Activated naive CD4-positive, alpha-beta T cell treated with anti-CD3 and anti-CD28 coated beads, Interleukin-2, amount 10 ng/mL, durations not matched to agents 7 days and 5 days (primary cell): ENCODE measurements at regions not wholly inside any gene's neighbourhood (a gene's known extent, or its start where the extent isn't known, plus 50 kb on each side); places are given as distances from the start of the nearest gene placed in this dataset.

Source experiments
- CTCF ChIA-PET: fragments of 350-600 bp; sonication (Branson Sonifier 250); formaldehyde crosslinking; loops from one replicate; lab custom pipeline; 2021; ENCODE audit warnings: antibody characterized with exemption; lab: Charles Lee
- DNase-seq: peaks from one replicate; pipeline ENCODE4 v3.0.0-alpha.2; 2020
- H3K27ac Mint-ChIP-seq: one replicate; pipeline ENCODE4 v1.8.0; 2021; ENCODE audit warnings: mild to moderate bottlenecking, moderate library complexity, mixed read lengths
- H3K27me3 Mint-ChIP-seq: one replicate; pipeline ENCODE4 v1.8.0; 2021; ENCODE audit warnings: mild to moderate bottlenecking, mixed read lengths
- H3K36me3 Mint-ChIP-seq: one replicate; pipeline ENCODE4 v1.8.0; 2021; ENCODE audit warnings: mixed read lengths
- H3K4me1 Mint-ChIP-seq: one replicate; pipeline ENCODE4 v1.8.0; 2021; ENCODE audit warnings: mixed read lengths
- H3K4me3 Mint-ChIP-seq: one replicate; pipeline ENCODE4 v1.8.0; 2021; ENCODE audit warnings: mild to moderate bottlenecking, moderate library complexity, mixed read lengths
- H3K9me3 Mint-ChIP-seq: one replicate; pipeline ENCODE4 v1.8.0; 2021; ENCODE audit warnings: mixed read lengths

- no peak for DNase-seq
- H3K27me3 Mint-ChIP-seq: no peaks in the 10 kb centered on the region
- H3K4me1 Mint-ChIP-seq: no peaks in the 10 kb centered on the region
- H3K36me3 Mint-ChIP-seq: no peaks in the 10 kb centered on the region
- CTCF ChIA-PET: no interaction called here
- H3K9me3 Mint-ChIP-seq: no peaks in the 10 kb centered on the region
- no peak overlapping the region for H3K4me3 Mint-ChIP-seq
- H3K27ac Mint-ChIP-seq: no peak overlapping the region
Observed at GRCh38 chr6:97427648-97428047, 144.6 kb upstream of the MMS22L start.

GRCh38 chr6:97437087-97437486 lies 154.1 kb upstream of the MMS22L start:
- Mint-ChIP-seq H3K4me3 (no peak overlapping the region), H3K27me3 (no peaks in the 10 kb centered on the region), H3K9me3 (no peaks in the 10 kb centered on the region), H3K36me3 (no peaks in the 10 kb centered on the region), H3K4me1 (no peaks in the 10 kb centered on the region), H3K27ac (no peak overlapping the region)
- CTCF ChIA-PET: interaction anchor here (0.7 kb wide), 1 partner anchor 902 kb away, joined by 3 read pairs; no protein-coding TSS in a partner anchor
- DNase-seq: no peak

GRCh38 chr6:97438011-97438671 lies 155.1 kb upstream of the MMS22L start:
- H3K27ac Mint-ChIP-seq: no peak overlapping the region
- DNase-seq: no peak
- CTCF ChIA-PET: no interaction called here
- H3K36me3 Mint-ChIP-seq: no peaks in the 10 kb centered on the region
- H3K27me3 Mint-ChIP-seq: no peaks in the 10 kb centered on the region
- H3K4me3 Mint-ChIP-seq: no peak overlapping the region
- H3K9me3 Mint-ChIP-seq: no peaks in the 10 kb centered on the region
- no peaks in the 10 kb centered on the region for H3K4me1 Mint-ChIP-seq

GRCh38 chr6:97440590-97441176 lies 157.7 kb upstream of the MMS22L start:
- Mint-ChIP-seq H3K4me1 (no peaks in the 10 kb centered on the region), H3K27me3 (no peaks in the 10 kb centered on the region), H3K27ac (no peak overlapping the region), H3K4me3 (no peak overlapping the region), H3K36me3 (no peaks in the 10 kb centered on the region), H3K9me3 (no peaks in the 10 kb centered on the region)
- no peak for DNase-seq
- CTCF ChIA-PET: interaction anchor here (0.7 to 0.8 kb wide), 2 partner anchors 371 to 484 kb away, joined by 3 read pairs; no protein-coding TSS in a partner anchor

GRCh38 chr6:97443408-97444080 lies 160.5 kb upstream of the MMS22L start:
- H3K27ac Mint-ChIP-seq: no peak overlapping the region

GRCh38 chr6:97445407-97445806 lies 162.4 kb upstream of the MMS22L start:
- CTCF ChIA-PET: no interaction called here
- no peaks in the 10 kb centered on the region for H3K4me1 Mint-ChIP-seq
- no peaks in the 10 kb centered on the region for H3K27me3 Mint-ChIP-seq
- no peaks in the 10 kb centered on the region for H3K36me3 Mint-ChIP-seq
- H3K4me3 Mint-ChIP-seq: no peak overlapping the region
- H3K27ac Mint-ChIP-seq: no peak overlapping the region
- no peaks in the 10 kb centered on the region for H3K9me3 Mint-ChIP-seq
- DNase-seq: no peak

More at GRCh38 chr6:97443408-97444080, 160.5 kb upstream of the MMS22L start:
- Mint-ChIP-seq H3K36me3 (no peaks in the 10 kb centered on the region), H3K27me3 (no peaks in the 10 kb centered on the region), H3K9me3 (no peaks in the 10 kb centered on the region), H3K4me1 (no peaks in the 10 kb centered on the region), H3K4me3 (no peak overlapping the region)
- CTCF ChIA-PET: no interaction called here
- no peak for DNase-seq

GRCh38 chr6:97449444-97449966 lies 166.5 kb upstream of the MMS22L start:
- CTCF ChIA-PET: no interaction called here

GRCh38 chr6:97450087-97450486 lies 167.1 kb upstream of the MMS22L start:
- H3K27ac Mint-ChIP-seq: no peak overlapping the region

More at GRCh38 chr6:97449444-97449966, 166.5 kb upstream of the MMS22L start:
- no peaks in the 10 kb centered on the region for H3K27me3 Mint-ChIP-seq
- no peaks in the 10 kb centered on the region for H3K9me3 Mint-ChIP-seq
- H3K27ac Mint-ChIP-seq: no peak overlapping the region
- no peak overlapping the region for H3K4me3 Mint-ChIP-seq
- no peaks in the 10 kb centered on the region for H3K4me1 Mint-ChIP-seq
- DNase-seq: no peak
- H3K36me3 Mint-ChIP-seq: no peaks in the 10 kb centered on the region

GRCh38 chr6:97456070-97456469 lies 173.1 kb upstream of the MMS22L start:
- no peaks in the 10 kb centered on the region for H3K27me3 Mint-ChIP-seq
- CTCF ChIA-PET: no interaction called here
- H3K4me1 Mint-ChIP-seq: no peaks in the 10 kb centered on the region
- H3K4me3 Mint-ChIP-seq: no peak overlapping the region
- DNase-seq: no peak
- H3K27ac Mint-ChIP-seq: no peak overlapping the region
- no peaks in the 10 kb centered on the region for H3K36me3 Mint-ChIP-seq
- H3K9me3 Mint-ChIP-seq: no peaks in the 10 kb centered on the region

More at GRCh38 chr6:97450087-97450486, 167.1 kb upstream of the MMS22L start:
- H3K9me3 Mint-ChIP-seq: no peaks in the 10 kb centered on the region
- H3K4me1 Mint-ChIP-seq: no peaks in the 10 kb centered on the region
- no peak for DNase-seq
- no peak overlapping the region for H3K4me3 Mint-ChIP-seq
- CTCF ChIA-PET: no interaction called here
- no peaks in the 10 kb centered on the region for H3K27me3 Mint-ChIP-seq
- H3K36me3 Mint-ChIP-seq: no peaks in the 10 kb centered on the region

- H3K4me1 Mint-ChIP-seq: no peaks in the 10 kb centered on the region
- no peak overlapping the region for H3K27ac Mint-ChIP-seq
Observed at GRCh38 chr6:97459535-97459934, 176.5 kb upstream of the MMS22L start.

GRCh38 chr6:97459986-97460385 lies 177.0 kb upstream of the MMS22L start:
- no peaks in the 10 kb centered on the region for H3K27me3 Mint-ChIP-seq
- H3K27ac Mint-ChIP-seq: no peak overlapping the region
- no peak overlapping the region for H3K4me3 Mint-ChIP-seq
- no peaks in the 10 kb centered on the region for H3K4me1 Mint-ChIP-seq
- CTCF ChIA-PET: no interaction called here
- no peaks in the 10 kb centered on the region for H3K36me3 Mint-ChIP-seq
- no peak for DNase-seq
- H3K9me3 Mint-ChIP-seq: no peaks in the 10 kb centered on the region

More at GRCh38 chr6:97459535-97459934, 176.5 kb upstream of the MMS22L start:
- Mint-ChIP-seq H3K9me3 (no peaks in the 10 kb centered on the region), H3K27me3 (no peaks in the 10 kb centered on the region), H3K4me3 (no peak overlapping the region), H3K36me3 (no peaks in the 10 kb centered on the region)
- CTCF ChIA-PET: no interaction called here
- DNase-seq: no peak

- Mint-ChIP-seq H3K9me3 (no peaks in the 10 kb centered on the region), H3K36me3 (no peaks in the 10 kb centered on the region), H3K4me3 (no peak overlapping the region), H3K27ac (no peak overlapping the region), H3K4me1 (no peaks in the 10 kb centered on the region), H3K27me3 (no peaks in the 10 kb centered on the region)
- no peak for DNase-seq
- CTCF ChIA-PET: no interaction called here
Observed at GRCh38 chr6:97460394-97461080, 177.5 kb upstream of the MMS22L start.

- no peaks in the 10 kb centered on the region for H3K9me3 Mint-ChIP-seq
- H3K4me3 Mint-ChIP-seq: no peak overlapping the region
- H3K4me1 Mint-ChIP-seq: no peaks in the 10 kb centered on the region
- no peak overlapping the region for H3K27ac Mint-ChIP-seq
- DNase-seq: no peak
- H3K36me3 Mint-ChIP-seq: no peaks in the 10 kb centered on the region
- no peaks in the 10 kb centered on the region for H3K27me3 Mint-ChIP-seq
- CTCF ChIA-PET: no interaction called here
Observed at GRCh38 chr6:97461218-97461617, 178.2 kb upstream of the MMS22L start.

- no peak for DNase-seq
- Mint-ChIP-seq H3K27me3 (no peaks in the 10 kb centered on the region), H3K9me3 (no peaks in the 10 kb centered on the region), H3K36me3 (no peaks in the 10 kb centered on the region), H3K4me3 (no peak overlapping the region), H3K27ac (no peak overlapping the region), H3K4me1 (no peaks in the 10 kb centered on the region)
- CTCF ChIA-PET: no interaction called here
Observed at GRCh38 chr6:97462031-97462430, 179.0 kb upstream of the MMS22L start.
